ENCODE measurements at regions not wholly inside any gene's neighbourhood (a gene's known extent, or its start where the extent isn't known, plus 50 kb on each side); places are given as distances from the start of the nearest gene placed in this dataset.

DNA sequence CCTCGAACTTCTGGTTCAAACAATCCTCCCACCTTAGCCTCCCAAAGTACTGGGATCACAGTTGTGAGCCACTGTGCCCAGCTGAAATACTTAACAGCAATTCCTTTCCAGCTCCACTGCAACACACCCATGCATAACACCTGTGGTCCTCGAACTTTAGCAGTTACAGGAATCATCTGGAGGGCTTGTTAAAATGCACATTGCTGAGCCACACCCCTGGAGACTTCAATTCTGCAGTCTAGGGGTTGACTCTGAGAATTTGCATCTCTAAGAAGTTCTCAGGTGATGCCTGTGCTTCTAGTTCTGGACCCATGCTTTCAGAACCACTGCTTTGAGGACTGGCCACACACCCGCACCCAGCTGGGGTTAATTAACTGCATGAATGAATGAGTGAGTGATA lies 53.1 kb upstream of the UBL3 start:
- no peak for DNase-seq (ENCODE audit: low read depth)

DNA sequence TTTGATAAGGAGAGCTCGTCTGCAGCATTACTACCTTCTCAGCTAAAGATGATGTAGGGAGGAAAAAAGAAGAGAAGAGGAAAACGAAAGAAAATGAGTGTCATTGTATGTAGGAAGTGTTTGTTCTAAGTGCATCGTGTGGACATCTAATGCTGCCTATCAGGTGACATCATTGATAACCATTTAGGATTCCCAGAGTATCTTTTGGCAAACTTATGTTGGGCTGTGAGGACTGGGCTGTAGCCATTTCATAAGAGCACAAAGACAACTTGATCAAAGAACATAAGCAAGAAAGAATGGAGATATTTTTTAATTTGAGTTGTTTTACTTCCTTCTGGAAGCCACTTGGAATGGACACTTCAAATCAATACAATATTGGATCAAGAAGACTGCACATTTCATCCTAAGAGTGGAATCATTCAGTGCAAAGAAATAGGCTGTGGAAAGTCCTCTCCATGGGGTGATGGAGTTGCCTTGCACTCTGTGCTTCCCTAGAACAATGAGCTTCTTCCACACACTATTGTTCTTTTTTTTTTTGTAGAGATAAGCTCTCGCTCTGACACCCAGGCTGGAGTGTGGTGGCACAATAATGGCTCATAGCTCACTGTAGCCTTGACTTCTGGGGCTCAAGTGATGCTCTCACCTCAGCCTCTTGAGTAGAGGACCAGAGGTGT lies 52.4 kb upstream of the UBL3 start:
- DNase-seq (ENCODE audit: low read depth): no peak

DNA sequence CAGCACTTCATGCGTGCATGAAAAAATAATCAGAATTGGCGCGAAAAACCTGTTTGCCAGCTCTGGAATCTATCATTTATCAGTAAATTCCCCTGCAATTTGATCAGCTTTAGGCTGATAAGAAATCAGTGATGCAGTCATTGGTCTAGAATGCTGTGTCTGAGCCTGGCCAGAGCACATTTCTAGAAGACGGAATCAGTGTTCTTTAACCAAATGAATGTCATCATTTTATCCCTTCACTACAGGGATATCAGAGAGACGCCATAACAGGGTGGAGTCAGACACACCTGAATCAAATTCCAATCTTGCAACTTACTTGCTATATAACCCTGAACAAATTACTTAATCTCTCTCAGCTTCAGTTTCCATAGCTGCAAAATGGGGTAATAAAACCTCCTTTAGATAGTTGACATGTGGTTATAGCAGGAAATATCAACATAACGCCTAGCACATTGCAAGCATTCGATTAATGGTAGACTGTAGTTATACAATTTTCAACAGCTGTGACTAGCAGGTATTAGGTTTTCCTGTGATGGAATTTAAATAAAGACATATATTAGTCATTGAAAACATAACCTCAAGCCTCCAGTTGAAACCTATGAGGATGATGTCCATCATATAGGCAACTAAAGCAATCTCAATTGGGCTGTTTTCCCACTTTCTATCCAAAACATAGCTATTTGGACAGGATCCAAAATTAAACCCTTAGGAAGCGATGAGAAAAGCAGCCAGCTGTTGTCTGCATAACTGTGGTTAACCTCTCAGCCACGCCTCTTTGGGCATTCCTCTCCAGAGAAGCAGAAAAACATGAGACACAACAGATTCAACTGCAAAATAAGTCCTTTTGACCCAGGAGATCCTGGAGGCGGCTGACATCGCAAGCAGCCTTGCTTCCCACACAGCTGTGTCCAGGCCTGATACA lies 51.6 kb upstream of the UBL3 start:
- peak; percentile 84 for DNase-seq (ENCODE audit: low read depth)

Data from GM04504 (cell line).